Small intestine (tissue), 7 donors: ENCODE measurements at regions not wholly inside any gene's neighbourhood (a gene's known extent, or its start where the extent isn't known, plus 50 kb on each side); places are given as distances from the start of the nearest gene placed in this dataset.

Experiments used
- DNase-seq, 2 donors: peaks; one replicate each; pipeline versions ENCODE4 v3.0.0 to v3.0.0-alpha.2; 2013
- FAIRE-seq: peaks from 2 replicates; lab custom pipeline; 2012; peaks lifted over from hg19 to GRCh38; lab: Jason Lieb, UNC
- H3K27ac ChIP-seq, 3 donors: one replicate each; pipeline ENCODE4 v1.5.1; 2013; ENCODE audit warnings: low read length in 2 of 3, mild to moderate bottlenecking in 2 of 3, control low read depth in 1 of 3, inconsistent platforms in 1 of 3, low read depth in 1 of 3, moderate library complexity in 1 of 3
- H3K27me3 ChIP-seq, 3 donors: one replicate each; pipeline ENCODE4 v1.6.1; 2013; ENCODE audit warnings: low read length in 3 of 3, inconsistent platforms in 1 of 3; ENCODE audit not compliant: control insufficient read depth in 3 of 3, insufficient read depth in 3 of 3
- H3K36me3 ChIP-seq, 3 donors: one replicate each; pipeline ENCODE4 v1.6.1; 2013; ENCODE audit warnings: low read length in 3 of 3, inconsistent platforms in 1 of 3, low read depth in 1 of 3, mild to moderate bottlenecking in 1 of 3, moderate library complexity in 1 of 3; ENCODE audit not compliant: control insufficient read depth in 3 of 3, insufficient read depth in 2 of 3
- H3K4me1 ChIP-seq, 3 donors: one replicate each; pipeline ENCODE4 v1.6.1; 2013; ENCODE audit warnings: low read length in 2 of 3, inconsistent platforms in 1 of 3, low read depth in 1 of 3, mild to moderate bottlenecking in 1 of 3, moderate library complexity in 1 of 3; ENCODE audit not compliant: control insufficient read depth in 3 of 3, insufficient read depth in 2 of 3
- H3K4me3 ChIP-seq, 3 donors: one replicate each; pipeline ENCODE4 v1.5.1; 2013; ENCODE audit warnings: low read length in 3 of 3, control low read depth in 1 of 3, inconsistent platforms in 1 of 3, low read depth in 1 of 3, mild to moderate bottlenecking in 1 of 3, moderate library complexity in 1 of 3
- H3K9me3 ChIP-seq, 2 donors: one replicate each; pipeline ENCODE4 v1.6.1; 2013; ENCODE audit warnings: low read depth in 1 of 2, low read length in 1 of 2; ENCODE audit not compliant: control insufficient read depth in 2 of 2, insufficient read depth in 1 of 2
- WGBS, 3 donors: extraction: QIAGEN DNeasy Blood & Tissue Kit; methylation state at CpG; one replicate each; pipeline ENCODE4 v1.1.7; 2013; 5-methylcytosine and 5-hydroxymethylcytosine counted together
- donor health status: healthy with polysubstance abuse.
- donor health status: control.
- donor health status: control.
- donor health status: Bipolar disorder and iron deficiency.
- donor health status: healthy.

DNA sequence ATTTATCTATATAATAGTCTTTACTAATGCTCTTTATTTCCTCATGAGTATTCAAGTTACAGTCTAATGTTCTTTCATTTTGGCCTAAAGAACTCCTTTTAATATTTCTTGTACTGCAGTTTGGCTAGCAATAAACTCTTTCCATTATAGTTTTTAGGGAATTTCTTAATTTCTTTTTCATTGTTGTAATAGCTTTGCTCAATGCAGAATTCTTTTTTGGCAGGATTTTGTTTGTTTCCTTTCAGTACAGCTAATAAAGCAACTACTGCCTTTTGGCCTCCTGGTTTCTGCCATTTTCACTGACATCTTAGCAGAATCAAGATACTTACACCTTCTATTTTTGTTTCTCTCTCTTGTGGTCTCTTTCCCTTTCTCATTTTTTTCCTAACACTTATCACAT lies 390.4 kb upstream of the RGPD4 start:
- Histone ChIP-seq H3K4me3 (no peak overlapping the region), H3K36me3 (no peaks in the 10 kb centered on the region), H3K27ac (no peak overlapping the region), H3K4me1 (no peaks in the 10 kb centered on the region), H3K9me3 (peaks cover 0 to 2% of the 10 kb centered on the region in 2 donors), H3K27me3 (no peaks in the 10 kb centered on the region)
- FAIRE-seq (no peak), DNase-seq (no peak)

DNA sequence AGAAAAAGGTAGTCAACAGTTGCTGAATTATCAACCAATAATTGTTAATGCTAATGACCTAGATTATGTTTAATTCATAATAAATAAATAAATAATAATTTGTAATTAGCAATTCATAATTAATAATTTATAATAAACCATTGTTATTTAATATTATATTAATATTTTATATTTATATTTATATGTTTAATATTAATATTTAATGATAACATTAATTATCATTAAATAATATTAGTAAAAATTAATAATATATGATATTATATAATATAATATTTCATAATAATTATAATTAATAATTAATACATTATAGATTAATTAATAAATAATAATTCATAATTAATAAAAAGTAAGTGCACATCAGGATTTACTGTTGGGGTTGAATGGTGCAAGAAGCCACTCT lies 389.4 kb upstream of the RGPD4 start:
- Histone ChIP-seq H3K27me3 (no peaks in the 10 kb centered on the region), H3K27ac (no peak overlapping the region), H3K4me1 (no peaks in the 10 kb centered on the region), H3K9me3 (peaks cover 0 to 2% of the 10 kb centered on the region in 2 donors), H3K36me3 (no peaks in the 10 kb centered on the region), H3K4me3 (no peak overlapping the region)
- FAIRE-seq: peak; percentile 98
- no peak for DNase-seq

DNA sequence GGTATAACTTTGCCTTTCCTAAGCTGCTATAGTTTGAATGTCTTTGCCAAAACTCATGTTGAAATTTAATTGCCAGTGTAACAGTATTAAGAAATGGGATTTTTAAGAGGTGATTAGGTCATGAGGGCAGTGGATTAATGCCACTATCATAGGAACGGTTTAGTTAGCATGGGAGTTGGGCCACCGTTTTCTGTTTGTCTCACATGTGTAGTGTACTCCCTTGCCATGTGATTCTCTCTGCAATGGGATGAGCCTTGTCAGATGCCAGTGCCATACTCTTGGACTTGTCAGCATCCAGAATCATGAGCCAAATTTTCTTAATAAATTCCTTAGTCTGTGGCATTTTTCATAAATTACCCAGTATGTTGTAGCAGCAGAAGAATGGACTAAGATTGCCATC lies 388.9 kb upstream of the RGPD4 start:
- WGBS, 3 donors: 73 to 75% (median 74%) methylated on average over 2 of the region's 2 CpGs
- H3K4me1 ChIP-seq: no peaks in the 10 kb centered on the region
- H3K27ac ChIP-seq: no peak overlapping the region
- DNase-seq: no peak
- H3K9me3 ChIP-seq: peaks cover 0 to 2% of the 10 kb centered on the region in 2 donors
- H3K27me3 ChIP-seq: no peaks in the 10 kb centered on the region
- H3K36me3 ChIP-seq: no peaks in the 10 kb centered on the region
- no peak overlapping the region for H3K4me3 ChIP-seq
- FAIRE-seq: no peak

DNA sequence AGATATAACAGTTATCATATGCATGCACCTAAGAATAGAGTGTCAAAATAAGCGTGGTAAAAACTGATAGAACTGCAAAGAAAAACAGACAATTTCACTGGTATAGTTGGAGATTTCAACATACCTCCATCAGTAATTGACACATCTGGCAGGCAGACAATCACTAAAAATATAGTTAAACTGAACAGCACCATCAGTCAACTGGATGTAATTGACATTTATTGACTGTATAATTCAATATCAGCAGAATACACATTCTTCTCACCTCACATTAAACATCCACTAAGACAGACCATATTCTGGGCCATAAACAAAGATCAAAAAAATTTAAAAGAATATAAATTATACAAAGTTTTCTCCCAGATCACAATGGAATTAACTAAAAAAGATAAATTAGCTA lies 378.5 kb upstream of the RGPD4 start:
- H3K27me3 ChIP-seq: no peaks in the 10 kb centered on the region
- H3K4me3 ChIP-seq: no peak overlapping the region
- H3K9me3 ChIP-seq: no peaks in the 10 kb centered on the region
- no peaks in the 10 kb centered on the region for H3K4me1 ChIP-seq
- no peak for FAIRE-seq
- 89 to 90% (median 90%) methylated on average over 1 of the region's 1 CpG for WGBS, 3 donors
- no peak for DNase-seq
- H3K36me3 ChIP-seq: no peaks in the 10 kb centered on the region
- no peak overlapping the region for H3K27ac ChIP-seq

DNA sequence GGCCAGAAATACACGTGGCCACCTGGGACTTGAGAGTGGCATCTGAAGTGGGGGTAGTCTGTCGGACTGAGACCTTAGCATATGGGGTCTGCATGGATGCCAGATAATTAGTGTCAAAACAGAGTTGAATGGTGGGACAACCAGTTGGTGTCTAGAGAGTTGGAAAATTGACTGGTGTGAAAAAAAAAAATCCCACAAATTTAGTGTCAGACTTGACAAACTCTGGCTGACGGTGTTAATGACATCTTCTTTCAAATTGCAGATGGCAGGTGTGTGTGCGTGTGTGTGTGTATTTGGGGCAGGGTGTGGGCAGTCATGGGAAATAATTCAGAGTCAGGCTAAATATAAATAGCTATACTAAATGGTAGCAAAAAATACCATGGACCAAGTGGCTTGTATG lies 365.4 kb upstream of the RGPD4 start:
- Histone ChIP-seq H3K27ac (no peak overlapping the region), H3K27me3 (no peaks in the 10 kb centered on the region), H3K4me1 (no peaks in the 10 kb centered on the region), H3K36me3 (no peaks in the 10 kb centered on the region), H3K4me3 (no peak overlapping the region), H3K9me3 (no peaks in the 10 kb centered on the region)
- DNase-seq (no peak), FAIRE-seq (no peak)
- 49 to 71% (median 71%) methylated on average over 4 of the region's 4 CpGs for WGBS, 3 donors

DNA sequence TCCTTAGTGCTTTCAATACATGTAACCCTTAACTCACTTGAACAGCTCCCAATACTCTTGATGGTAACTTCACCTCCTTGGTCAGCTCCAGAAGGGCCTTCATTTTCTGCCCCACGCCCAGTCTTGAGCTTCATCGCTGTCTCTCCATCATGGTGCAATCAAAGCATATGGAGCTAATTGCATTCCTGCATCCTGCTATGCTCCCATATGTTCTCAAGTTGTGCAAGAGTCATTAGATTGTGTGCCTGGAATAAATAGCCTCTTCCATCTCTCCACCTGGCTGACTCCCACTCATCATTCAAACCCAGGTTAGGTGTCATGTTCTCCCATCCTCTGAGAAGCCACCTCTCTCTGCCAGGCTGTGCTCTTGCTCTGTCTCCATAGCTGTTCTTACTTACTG lies 364.5 kb upstream of the RGPD4 start:
- DNase-seq: no peak
- Histone ChIP-seq H3K4me3 (no peak overlapping the region), H3K27ac (no peak overlapping the region), H3K36me3 (no peaks in the 10 kb centered on the region), H3K4me1 (no peaks in the 10 kb centered on the region), H3K27me3 (no peaks in the 10 kb centered on the region), H3K9me3 (no peaks in the 10 kb centered on the region)
- no peak for FAIRE-seq
- WGBS, 3 donors: 83 to 92% (median 88%) methylated on average over 2 of the region's 2 CpGs

DNA sequence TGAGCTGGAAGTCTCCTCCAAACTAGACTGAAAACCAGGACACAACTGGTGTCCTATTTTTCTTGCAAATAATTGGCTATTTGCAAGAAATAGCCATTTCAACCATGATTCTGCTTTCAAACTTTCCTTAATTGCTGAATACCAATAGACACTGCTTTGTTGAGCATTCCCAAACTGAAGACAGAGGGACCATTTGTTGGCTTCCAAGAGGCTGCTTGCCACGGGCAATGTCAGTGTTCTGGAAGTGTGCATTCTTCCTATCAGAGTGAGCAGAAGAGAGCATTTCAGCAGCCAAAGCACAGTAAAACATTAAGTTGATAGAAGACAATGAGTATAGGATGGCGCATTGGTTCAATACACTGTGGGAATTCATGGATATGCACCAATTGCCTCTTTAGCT lies 360.5 kb upstream of the RGPD4 start:
- peaks cover 0 to 7% of the 10 kb centered on the region in 2 donors for H3K9me3 ChIP-seq
- DNase-seq: no peak
- H3K36me3 ChIP-seq: no peaks in the 10 kb centered on the region
- no peak overlapping the region for H3K27ac ChIP-seq
- 82 to 93% (median 84%) methylated on average over 2 of the region's 2 CpGs for WGBS, 3 donors
- H3K4me1 ChIP-seq: no peaks in the 10 kb centered on the region
- FAIRE-seq: no peak
- no peaks in the 10 kb centered on the region for H3K27me3 ChIP-seq
- no peak overlapping the region for H3K4me3 ChIP-seq

DNA sequence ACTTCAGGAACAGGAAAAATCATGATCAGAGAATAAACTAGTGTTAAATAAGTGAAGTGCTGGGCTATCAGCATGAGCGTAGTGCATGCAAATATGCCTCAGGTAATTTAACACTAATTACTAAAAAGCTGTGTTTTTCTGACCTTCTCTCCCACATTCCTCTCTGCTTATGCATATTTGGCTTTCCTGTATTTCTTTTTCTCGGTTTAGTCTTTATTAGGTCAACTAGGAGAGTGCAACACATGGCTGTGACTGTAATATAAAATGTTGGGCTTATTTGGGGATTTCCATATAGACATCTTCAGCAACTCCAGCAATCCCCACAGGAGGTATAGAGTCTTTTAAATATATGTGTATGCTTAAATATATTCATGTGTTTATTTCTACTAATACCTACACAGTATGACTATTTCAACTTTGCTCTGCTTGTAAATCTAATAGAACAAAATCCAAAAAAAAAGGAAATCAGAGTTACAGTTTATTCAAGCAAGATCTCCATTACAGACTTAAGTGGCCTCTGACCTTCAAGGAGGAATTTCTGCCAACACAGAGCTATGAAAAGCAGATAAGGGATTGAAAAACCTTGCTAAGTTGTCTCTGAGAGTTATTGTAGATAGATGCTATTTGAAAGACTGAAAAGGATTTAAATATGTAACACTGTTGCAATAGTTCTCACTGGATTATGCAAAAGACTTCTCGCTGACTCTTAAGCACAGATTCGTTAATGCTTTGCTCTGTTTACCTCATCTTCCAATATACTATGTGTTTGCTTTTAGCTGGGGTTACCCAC lies 359.5 kb upstream of the RGPD4 start:
- Histone ChIP-seq H3K27me3 (no peaks in the 10 kb centered on the region), H3K4me3 (no peak overlapping the region), H3K27ac (no peak overlapping the region), H3K4me1 (no peaks in the 10 kb centered on the region), H3K36me3 (no peaks in the 10 kb centered on the region), H3K9me3 (peaks cover 0 to 7% of the 10 kb centered on the region in 2 donors)
- FAIRE-seq (no peak), DNase-seq (no peak)
- 60 to 66% (median 64%) methylated on average over 4 of the region's 4 CpGs for WGBS, 3 donors

DNA sequence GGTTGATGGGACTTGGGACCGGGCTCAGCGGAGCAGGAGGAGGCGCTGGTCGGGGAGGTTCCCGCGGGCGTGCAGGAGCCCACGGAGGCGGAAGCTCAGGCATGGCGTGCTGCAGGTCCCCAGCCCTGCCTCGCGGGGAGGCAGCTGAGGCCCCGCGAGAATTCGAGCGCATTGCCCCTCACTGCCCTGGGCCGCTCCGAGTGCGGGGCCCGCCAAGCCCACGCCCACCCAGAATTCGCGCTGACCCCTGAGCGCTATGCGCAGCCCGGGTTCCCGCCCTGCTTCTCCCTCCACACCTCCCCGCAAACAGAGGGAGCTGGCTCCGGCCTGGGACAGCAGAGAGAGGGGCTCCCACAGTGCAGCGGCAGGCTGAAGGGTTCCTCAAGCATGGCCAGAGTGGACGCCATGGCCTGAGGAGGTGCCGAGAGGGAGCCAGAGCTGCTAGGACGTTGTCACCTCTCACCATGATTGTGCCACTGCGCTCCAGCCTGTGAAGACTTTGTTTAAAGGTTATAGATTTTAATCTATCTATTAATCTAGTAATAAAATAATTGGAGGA lies 357.2 kb upstream of the RGPD4 start:
- Histone ChIP-seq H3K9me3 (peaks cover 0 to 7% of the 10 kb centered on the region in 2 donors), H3K4me1 (no peaks in the 10 kb centered on the region), H3K36me3 (no peaks in the 10 kb centered on the region), H3K4me3 (no peak overlapping the region), H3K27ac (no peak overlapping the region), H3K27me3 (no peaks in the 10 kb centered on the region)
- DNase-seq: no peak
- FAIRE-seq: no peak
- WGBS, 3 donors: 91 to 94% (median 93%) methylated on average over 29 to 34 of the region's 34 CpGs
